GM12873 (cell line): ENCODE measurements at regions not wholly inside any gene's neighbourhood (a gene's known extent, or its start where the extent isn't known, plus 50 kb on each side); places are given as distances from the start of the nearest gene placed in this dataset.
A peak's percentile ranks its signal among the peaks of the same experiment; 100 is the strongest.

Source experiments
- CTCF ChIP-seq: IDR thresholded peaks from 2 replicates; pipeline ENCODE4 v1.5.1; 2012; ENCODE audit warnings: low read depth, mild to moderate bottlenecking, moderate library complexity, low read length, control low read depth; ENCODE audit not compliant: insufficient read depth; ENCODE audit errors: missing control alignments

GRCh38 chrX:3504916-3505315 lies 158.5 kb upstream of the MXRA5 start:
- TF ChIP-seq CTCF, result no peak

- TF ChIP-seq CTCF, result no peak
These were observed 155.5 kb upstream of the MXRA5 start for GRCh38 chrX:3501833-3502535.

GRCh38 chrX:3493605-3494004 lies 147.2 kb upstream of the MXRA5 start:
- TF ChIP-seq CTCF, result no peak

- TF ChIP-seq CTCF, result peak; percentile 32
These were observed 139.3 kb upstream of the MXRA5 start for GRCh38 chrX:3485727-3486126.

- TF ChIP-seq CTCF, result no peak
These were observed 132.6 kb upstream of the MXRA5 start for GRCh38 chrX:3479026-3479425.

- no peak for TF ChIP-seq CTCF
These were observed 130.5 kb upstream of the MXRA5 start for GRCh38 chrX:3476973-3477372.

GRCh38 chrX:3468031-3468430 lies 121.6 kb upstream of the MXRA5 start:
- TF ChIP-seq CTCF, result no peak

- TF ChIP-seq CTCF, result no peak
These were observed 118.6 kb upstream of the MXRA5 start for GRCh38 chrX:3465017-3465416.
